ENCODE measurements at regions not wholly inside any gene's neighbourhood (a gene's known extent, or its start where the extent isn't known, plus 50 kb on each side); places are given as distances from the start of the nearest gene placed in this dataset.

GRCh38 chr2:19119326-19120001, 239.0 kb downstream of the OSR1 start:
- no peak overlapping the region for H3K4me3 ChIP-seq (ENCODE audit: control insufficient read depth in 2 of 3, extremely low read depth in 1 of 3, insufficient read depth in 2 of 3, low read depth in 1 of 3, low read length in 3 of 3)
- TF ChIP-seq EZH2 (IDR thresholded peaks at IDR 0.05; ENCODE audit: low read length): no peak
- TF ChIP-seq, protein P1, sequence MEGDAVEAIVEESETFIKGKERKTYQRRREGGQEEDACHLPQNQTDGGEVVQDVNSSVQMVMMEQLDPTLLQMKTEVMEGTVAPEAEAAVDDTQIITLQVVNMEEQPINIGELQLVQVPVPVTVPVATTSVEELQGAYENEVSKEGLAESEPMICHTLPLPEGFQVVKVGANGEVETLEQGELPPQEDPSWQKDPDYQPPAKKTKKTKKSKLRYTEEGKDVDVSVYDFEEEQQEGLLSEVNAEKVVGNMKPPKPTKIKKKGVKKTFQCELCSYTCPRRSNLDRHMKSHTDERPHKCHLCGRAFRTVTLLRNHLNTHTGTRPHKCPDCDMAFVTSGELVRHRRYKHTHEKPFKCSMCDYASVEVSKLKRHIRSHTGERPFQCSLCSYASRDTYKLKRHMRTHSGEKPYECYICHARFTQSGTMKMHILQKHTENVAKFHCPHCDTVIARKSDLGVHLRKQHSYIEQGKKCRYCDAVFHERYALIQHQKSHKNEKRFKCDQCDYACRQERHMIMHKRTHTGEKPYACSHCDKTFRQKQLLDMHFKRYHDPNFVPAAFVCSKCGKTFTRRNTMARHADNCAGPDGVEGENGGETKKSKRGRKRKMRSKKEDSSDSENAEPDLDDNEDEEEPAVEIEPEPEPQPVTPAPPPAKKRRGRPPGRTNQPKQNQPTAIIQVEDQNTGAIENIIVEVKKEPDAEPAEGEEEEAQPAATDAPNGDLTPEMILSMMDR (optimal IDR thresholded peaks at IDR 0.05 in 1 of 3, IDR thresholded peaks at IDR 0.05 in 1 of 3, conservative IDR thresholded peaks at IDR 0.05 in 1 of 3; ENCODE audit: extremely low read depth in 1 of 3, insufficient read depth in 2 of 3, low read length in 3 of 3): no peak
- FAIRE-seq (peak; percentile 17), DNase-seq (ENCODE audit: low read depth, low spot score) (no peak)
- H3K36me3 ChIP-seq (ENCODE audit: control insufficient read depth in 2 of 2, extremely low read depth in 1 of 2, insufficient read depth in 2 of 2, low read length in 2 of 2): no peaks in the 10 kb centered on the region
- dilution Hi-C loops (cut with MboI; ENCODE audit: extremely low pct_ligation_motif_present, low sequenced_read_pairs): no loop called here
- no peaks in the 10 kb centered on the region for H4K20me1 ChIP-seq (ENCODE audit: control insufficient read depth, extremely low read depth, insufficient read depth, low read length)
- H3K27ac ChIP-seq (ENCODE audit: control insufficient read depth, insufficient read depth, low read length): no peak overlapping the region
- H3K9me3 ChIP-seq (ENCODE audit: control insufficient read depth, low read depth, low read length): no peaks in the 10 kb centered on the region
- no peak overlapping the region for H3K4me2 ChIP-seq (ENCODE audit: control insufficient read depth, extremely low read depth, insufficient read depth, low read depth, low read length)
- peaks cover 45% of the 10 kb centered on the region for H3K4me1 ChIP-seq (ENCODE audit: control insufficient read depth, extremely low read depth, insufficient read depth, low read length)
- no peaks in the 10 kb centered on the region for H3K79me2 ChIP-seq (ENCODE audit: control insufficient read depth, insufficient read depth, low read length)
- H3K9me1 ChIP-seq (ENCODE audit: control insufficient read depth, extremely low read depth, insufficient read depth, low read length): no peaks in the 10 kb centered on the region
- H3K9ac ChIP-seq (ENCODE audit: control insufficient read depth, extremely low read depth, insufficient read depth, low read length): no peak overlapping the region
- H2AFZ ChIP-seq (ENCODE audit: control insufficient read depth, low read length): no peak overlapping the region
- no peaks in the 10 kb centered on the region for H3K27me3 ChIP-seq (ENCODE audit: control insufficient read depth, extremely low read depth, insufficient read depth, low read length)

DNA sequence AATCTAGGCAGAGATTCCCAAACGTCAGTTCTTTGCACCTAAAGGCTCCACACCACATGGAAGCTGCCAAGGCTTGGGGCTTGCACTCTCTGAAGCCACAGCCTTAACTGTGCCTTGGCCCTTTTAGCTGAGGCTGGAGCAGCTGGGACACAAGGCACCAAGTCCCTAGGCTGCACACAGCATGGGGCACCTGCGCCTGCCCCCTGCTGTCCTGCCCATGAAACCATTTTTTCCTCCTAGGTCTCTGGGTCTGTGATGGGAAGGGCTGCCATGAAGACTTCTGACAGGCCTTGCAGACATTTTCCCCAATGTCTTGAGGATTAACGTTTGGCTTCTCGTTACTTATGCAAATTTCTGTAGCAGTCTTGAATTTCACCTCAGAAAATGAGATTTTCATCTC, 241.5 kb downstream of the OSR1 start:
- no peaks in the 10 kb centered on the region for H3K27me3 ChIP-seq (ENCODE audit: control insufficient read depth, extremely low read depth, insufficient read depth, low read length)
- H3K36me3 ChIP-seq (ENCODE audit: control insufficient read depth in 2 of 2, extremely low read depth in 1 of 2, insufficient read depth in 2 of 2, low read length in 2 of 2): no peaks in the 10 kb centered on the region
- no peaks in the 10 kb centered on the region for H3K9me1 ChIP-seq (ENCODE audit: control insufficient read depth, extremely low read depth, insufficient read depth, low read length)
- H3K4me3 ChIP-seq (ENCODE audit: control insufficient read depth in 2 of 3, extremely low read depth in 1 of 3, insufficient read depth in 2 of 3, low read depth in 1 of 3, low read length in 3 of 3): no peak overlapping the region
- no peak overlapping the region for H3K4me2 ChIP-seq (ENCODE audit: control insufficient read depth, extremely low read depth, insufficient read depth, low read depth, low read length)
- FAIRE-seq (no peak), DNase-seq (ENCODE audit: low read depth, low spot score) (no peak)
- no peaks in the 10 kb centered on the region for H3K79me2 ChIP-seq (ENCODE audit: control insufficient read depth, insufficient read depth, low read length)
- TF ChIP-seq, protein P1 (optimal IDR thresholded peaks at IDR 0.05 in 1 of 3, IDR thresholded peaks at IDR 0.05 in 1 of 3, conservative IDR thresholded peaks at IDR 0.05 in 1 of 3; ENCODE audit: extremely low read depth in 1 of 3, insufficient read depth in 2 of 3, low read length in 3 of 3): no peak
- no peak for TF ChIP-seq EZH2 (IDR thresholded peaks at IDR 0.05; ENCODE audit: low read length)
- peaks cover 26% of the 10 kb centered on the region for H3K4me1 ChIP-seq (ENCODE audit: control insufficient read depth, extremely low read depth, insufficient read depth, low read length)
- no peaks in the 10 kb centered on the region for H4K20me1 ChIP-seq (ENCODE audit: control insufficient read depth, extremely low read depth, insufficient read depth, low read length)
- H3K27ac ChIP-seq (ENCODE audit: control insufficient read depth, insufficient read depth, low read length): no peak overlapping the region
- dilution Hi-C loops (cut with MboI; ENCODE audit: extremely low pct_ligation_motif_present, low sequenced_read_pairs): no loop called here
- H3K9me3 ChIP-seq (ENCODE audit: control insufficient read depth, low read depth, low read length): no peaks in the 10 kb centered on the region
- H3K9ac ChIP-seq (ENCODE audit: control insufficient read depth, extremely low read depth, insufficient read depth, low read length): no peak overlapping the region
- H2AFZ ChIP-seq (ENCODE audit: control insufficient read depth, low read length): no peak overlapping the region

Measured in keratinocyte (primary cell).